Brain microvascular endothelial cell (primary cell): ENCODE measurements at regions not wholly inside any gene's neighbourhood (a gene's known extent, or its start where the extent isn't known, plus 50 kb on each side); places are given as distances from the start of the nearest gene placed in this dataset.

Experiments
- DNase-seq: peaks from one replicate; pipeline ENCODE4 v3.0.0-alpha.2; 2020
- H3K27ac ChIP-seq: fragments of 250-450 bp; sonication (Bioruptor Pico); 2 replicates; pipeline ENCODE4 v1.5.1; 2020; ENCODE audit warnings: mild to moderate bottlenecking, moderate library complexity
- H3K27me3 ChIP-seq: fragments of 250-450 bp; sonication (Bioruptor Pico); replicated peaks from 2 replicates; pipeline ENCODE4 v1.5.1; 2020; ENCODE audit warnings: mild to moderate bottlenecking
- H3K36me3 ChIP-seq: fragments of 250-450 bp; sonication (Bioruptor Pico); replicated peaks from 2 replicates; pipeline ENCODE4 v1.5.1; 2020; ENCODE audit warnings: mild to moderate bottlenecking
- H3K4me3 ChIP-seq: 2 replicates; pipeline ENCODE4 v1.5.1; 2011; ENCODE audit warnings: low read depth, mild to moderate bottlenecking, control low read depth, low read length, moderate library complexity
- in situ Hi-C: cut with HindIII; loops from 2 replicates; pipeline ENCODE4 v1.10.0; 2017; ENCODE audit warnings: low sequenced_read_pairs, low pct_ligation_motif_present
- TF ChIP-seq, protein P1 (sequence below): IDR thresholded peaks from 2 replicates; pipeline ENCODE4 v1.5.1; 2011; ENCODE audit warnings: low read depth, mild to moderate bottlenecking, moderate library complexity, low read length, control low read depth, inconsistent platforms; ENCODE audit errors: missing control alignments

DNA sequence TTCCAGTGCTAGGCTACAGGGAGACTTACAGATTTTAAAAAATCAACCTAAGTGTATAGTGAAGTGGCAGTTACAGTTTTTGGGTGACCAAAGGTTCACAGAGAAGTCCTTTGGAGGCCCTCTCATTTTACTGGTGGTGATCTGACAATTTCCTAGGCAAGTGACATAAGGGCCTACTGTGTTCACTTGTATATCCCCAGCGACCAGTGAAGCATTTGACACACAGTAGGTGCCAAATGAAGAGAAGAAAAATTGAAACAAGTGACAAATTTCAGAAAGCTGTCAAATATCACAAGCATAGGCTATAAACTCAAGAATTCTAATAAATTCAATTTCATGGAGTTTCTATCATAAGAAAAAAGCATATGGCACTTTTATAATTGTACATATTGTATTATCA lies 89.5 kb downstream of the RPL22L1 start:
- Histone ChIP-seq H3K4me3 (no peak overlapping the region), H3K27ac (no peak overlapping the region), H3K36me3 (no peaks in the 10 kb centered on the region), H3K27me3 (no peaks in the 10 kb centered on the region)
- in situ Hi-C loops = no loop called here
- TF ChIP-seq, protein P1, sequence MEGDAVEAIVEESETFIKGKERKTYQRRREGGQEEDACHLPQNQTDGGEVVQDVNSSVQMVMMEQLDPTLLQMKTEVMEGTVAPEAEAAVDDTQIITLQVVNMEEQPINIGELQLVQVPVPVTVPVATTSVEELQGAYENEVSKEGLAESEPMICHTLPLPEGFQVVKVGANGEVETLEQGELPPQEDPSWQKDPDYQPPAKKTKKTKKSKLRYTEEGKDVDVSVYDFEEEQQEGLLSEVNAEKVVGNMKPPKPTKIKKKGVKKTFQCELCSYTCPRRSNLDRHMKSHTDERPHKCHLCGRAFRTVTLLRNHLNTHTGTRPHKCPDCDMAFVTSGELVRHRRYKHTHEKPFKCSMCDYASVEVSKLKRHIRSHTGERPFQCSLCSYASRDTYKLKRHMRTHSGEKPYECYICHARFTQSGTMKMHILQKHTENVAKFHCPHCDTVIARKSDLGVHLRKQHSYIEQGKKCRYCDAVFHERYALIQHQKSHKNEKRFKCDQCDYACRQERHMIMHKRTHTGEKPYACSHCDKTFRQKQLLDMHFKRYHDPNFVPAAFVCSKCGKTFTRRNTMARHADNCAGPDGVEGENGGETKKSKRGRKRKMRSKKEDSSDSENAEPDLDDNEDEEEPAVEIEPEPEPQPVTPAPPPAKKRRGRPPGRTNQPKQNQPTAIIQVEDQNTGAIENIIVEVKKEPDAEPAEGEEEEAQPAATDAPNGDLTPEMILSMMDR = no peak
- DNase-seq = no peak

DNA sequence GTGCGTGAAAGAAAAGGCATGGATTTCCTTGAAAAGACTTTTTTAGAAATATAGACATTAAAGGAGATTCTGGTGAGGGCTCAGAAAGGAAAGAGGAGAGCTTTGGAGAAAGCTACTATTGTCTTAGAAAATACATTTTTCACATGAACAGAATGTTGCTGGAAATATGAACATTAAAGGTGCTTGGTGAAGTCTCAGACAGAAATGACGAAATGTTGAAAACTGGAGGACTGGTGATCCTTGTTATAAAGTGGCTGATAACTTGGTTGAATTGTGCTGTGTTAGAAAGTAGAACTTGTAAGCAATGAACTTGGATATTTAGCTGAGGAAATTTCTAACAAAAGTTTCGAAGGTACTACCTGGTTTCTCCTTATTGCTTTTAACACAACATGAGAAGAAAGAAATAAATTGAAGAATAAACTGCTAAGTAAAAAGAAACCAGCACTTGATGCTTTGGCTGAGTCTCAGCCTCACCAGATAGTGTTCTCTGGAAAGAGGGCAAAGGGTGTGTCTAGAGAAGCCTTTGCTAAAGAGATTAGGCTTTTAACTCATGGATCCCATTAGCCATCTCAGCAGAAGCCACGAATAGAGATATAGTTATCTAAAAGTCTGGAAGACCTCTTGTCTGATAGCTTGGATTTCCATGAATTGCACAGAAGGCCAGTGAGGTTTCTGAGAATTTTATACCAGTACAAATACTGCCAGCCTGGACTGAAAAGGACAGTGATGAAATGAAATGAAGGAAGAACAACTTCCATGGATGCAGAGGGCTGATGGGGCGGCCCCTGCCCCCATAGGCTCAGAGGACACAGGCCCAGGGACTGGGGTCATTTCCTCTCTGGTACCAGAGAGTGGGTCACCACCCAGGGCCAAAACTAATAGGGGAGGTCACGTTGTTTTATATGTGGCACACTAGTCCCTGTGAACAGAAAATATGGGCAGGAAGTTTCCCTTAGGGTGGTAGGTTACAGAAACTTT lies 91.5 kb downstream of the RPL22L1 start:
- no peak overlapping the region for H3K27ac ChIP-seq
- in situ Hi-C loops = no loop called here
- H3K27me3 ChIP-seq = no peaks in the 10 kb centered on the region
- no peaks in the 10 kb centered on the region for H3K36me3 ChIP-seq
- no peak overlapping the region for H3K4me3 ChIP-seq
- DNase-seq = no peak
- TF ChIP-seq, protein P1 = no peak

DNA sequence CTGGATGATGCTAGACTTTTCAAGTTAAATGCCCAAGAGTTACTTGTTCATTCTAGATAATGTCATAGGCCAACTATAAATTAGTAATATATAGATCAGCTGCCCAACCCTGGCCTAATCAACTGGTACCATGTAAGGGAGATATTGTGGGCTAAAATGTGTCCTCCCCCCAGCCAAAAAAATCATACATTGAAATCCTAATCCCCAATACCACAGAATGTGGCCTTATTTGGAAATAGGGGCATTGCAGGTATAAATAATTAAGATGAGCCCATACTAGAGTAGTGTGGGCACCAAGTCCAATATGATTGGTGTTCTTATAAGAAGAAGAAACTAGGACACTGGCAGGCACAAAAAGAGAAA lies 92.5 kb downstream of the RPL22L1 start:
- Histone ChIP-seq H3K36me3 (no peaks in the 10 kb centered on the region), H3K27ac (no peak overlapping the region), H3K27me3 (no peaks in the 10 kb centered on the region), H3K4me3 (no peak overlapping the region)
- TF ChIP-seq, protein P1 = no peak
- no peak for DNase-seq
- in situ Hi-C loops = no loop called here

DNA sequence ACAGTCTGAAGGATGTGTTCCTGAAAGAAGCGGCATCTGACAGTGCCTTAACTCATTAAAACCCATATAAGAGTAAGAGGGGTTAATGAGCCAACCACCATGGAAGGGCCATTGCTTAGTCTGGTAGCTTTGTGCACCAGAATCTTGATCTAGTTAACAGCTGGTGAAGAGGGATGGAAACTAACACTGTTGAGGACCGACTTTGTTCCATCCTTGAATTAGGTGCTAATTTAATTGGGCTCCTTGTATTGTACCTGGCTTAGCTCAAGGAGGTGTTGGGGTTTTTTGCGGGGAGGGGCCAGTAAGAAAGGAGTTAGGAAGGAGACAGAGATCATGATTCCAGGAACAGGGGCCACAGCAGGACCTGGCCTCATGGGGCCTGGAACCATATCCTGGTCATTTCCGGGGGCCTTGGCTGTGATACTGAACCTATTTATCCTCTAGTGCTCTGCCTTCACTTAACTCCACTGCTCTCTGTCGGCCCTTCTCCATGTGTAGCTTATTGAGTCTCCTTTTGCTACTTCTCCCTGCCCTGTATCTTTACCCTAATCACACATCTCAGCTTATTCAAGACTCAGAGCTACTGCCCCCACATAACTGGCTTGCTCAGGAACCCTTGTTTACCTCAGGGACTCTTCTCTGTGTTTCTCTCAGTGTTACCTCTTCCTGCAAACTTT lies 93.0 kb downstream of the RPL22L1 start:
- TF ChIP-seq, protein P1 = no peak
- no peak for DNase-seq
- no peaks in the 10 kb centered on the region for H3K36me3 ChIP-seq
- no peak overlapping the region for H3K27ac ChIP-seq
- H3K27me3 ChIP-seq = no peaks in the 10 kb centered on the region
- H3K4me3 ChIP-seq = no peak overlapping the region
- in situ Hi-C loops = no loop called here

DNA sequence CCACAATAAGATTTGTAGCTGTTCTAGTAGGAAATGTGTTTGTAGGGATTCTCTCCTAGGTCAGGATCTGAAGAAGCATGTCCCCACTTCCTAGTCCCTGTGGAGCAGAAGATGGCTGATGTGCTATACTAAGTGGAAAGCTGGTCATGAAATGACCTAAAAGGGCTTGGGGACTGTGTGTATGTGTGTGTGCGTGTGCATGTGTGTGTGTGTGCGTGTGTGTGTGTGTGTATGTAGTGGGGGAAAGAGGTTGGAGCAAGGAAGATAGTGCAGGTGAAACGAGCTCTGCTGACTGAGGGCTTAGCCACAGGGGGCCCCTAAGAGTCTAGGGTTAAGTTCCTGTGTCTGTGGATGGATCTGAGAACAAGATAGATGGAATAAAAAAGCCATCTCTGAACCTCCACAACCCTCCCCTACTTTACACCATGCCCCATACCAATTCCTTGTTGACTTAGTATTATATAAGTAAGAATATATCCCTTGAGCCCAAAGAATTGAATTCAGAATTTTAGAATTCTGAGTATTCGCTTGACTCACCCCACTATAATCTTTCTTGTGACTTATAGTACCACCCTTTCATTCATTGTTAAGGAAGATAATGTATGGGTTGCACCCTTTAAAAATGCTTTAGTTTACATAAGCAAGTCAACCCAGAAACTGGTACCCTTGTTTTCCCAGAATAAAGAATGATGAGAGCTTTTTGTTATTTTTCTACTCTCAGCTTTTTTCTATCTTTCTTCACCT lies 96.1 kb downstream of the RPL22L1 start:
- no peak overlapping the region for H3K4me3 ChIP-seq
- no peaks in the 10 kb centered on the region for H3K27me3 ChIP-seq
- in situ Hi-C loops = no loop called here
- TF ChIP-seq, protein P1 = no peak
- no peak for DNase-seq
- no peak overlapping the region for H3K27ac ChIP-seq
- H3K36me3 ChIP-seq = no peaks in the 10 kb centered on the region
